H1 (cell line): ENCODE measurements at regions not wholly inside any gene's neighbourhood (a gene's known extent, or its start where the extent isn't known, plus 50 kb on each side); places are given as distances from the start of the nearest gene placed in this dataset.

Experiments used
- CTCF ChIA-PET: fragments of 300-600 bp; sonication (Branson Sonifier 250); formaldehyde crosslinking; loops from one replicate; lab custom pipeline; 2021; ENCODE audit not compliant: partially characterized antibody; lab: Charles Lee
- POLR2A ChIA-PET: fragments of 300-600 bp; sonication (Branson Sonifier 250); formaldehyde crosslinking; loops from one replicate; lab custom pipeline; 2021; ENCODE audit warnings: inconsistent platforms; ENCODE audit not compliant: partially characterized antibody; lab: Charles Lee
- DNase-seq, 2 experiments: peaks; one replicate each; pipeline versions ENCODE4 v3.0.0 to v3.0.0-alpha.2; 2010 to 2022; ENCODE audit warnings: low spot score in 2 of 2, low read depth in 1 of 2, mixed read lengths in 1 of 2
- FAIRE-seq: peaks from 2 replicates; lab custom pipeline; 2011; peaks lifted over from hg19 to GRCh38; lab: Jason Lieb, UNC
- H2AFZ ChIP-seq: 2 replicates; pipeline ENCODE4 v1.8.1; 2012; ENCODE audit warnings: low read length, inconsistent platforms
- H2AK5ac ChIP-seq: 2 replicates; pipeline ENCODE4 v1.6.1; 2013; ENCODE audit warnings: low read depth, low read length
- H2BK120ac ChIP-seq: replicated peaks from 2 replicates; pipeline ENCODE3; 2013; ENCODE audit warnings: low read depth, low read length, inconsistent platforms
- H2BK12ac ChIP-seq: 2 replicates; pipeline ENCODE4 v1.6.1; 2013; ENCODE audit warnings: low read depth, low read length
- H2BK15ac ChIP-seq: 2 replicates; pipeline ENCODE4 v1.6.1; 2013; ENCODE audit warnings: low read length
- H2BK20ac ChIP-seq: 2 replicates; pipeline ENCODE4 v1.6.1; 2013; ENCODE audit warnings: low read length
- H2BK5ac ChIP-seq: 2 replicates; pipeline ENCODE4 v1.6.1; 2013; ENCODE audit warnings: low read depth, low read length
- H3K14ac ChIP-seq: 2 replicates; pipeline ENCODE4 v1.6.1; 2013; ENCODE audit warnings: inconsistent platforms; ENCODE audit not compliant: insufficient read length
- H3K18ac ChIP-seq: 2 replicates; pipeline ENCODE4 v1.6.1; 2013; ENCODE audit warnings: low read length; ENCODE audit errors: extremely low read depth
- H3K23ac ChIP-seq: 2 replicates; pipeline ENCODE4 v1.6.1; 2013; ENCODE audit warnings: inconsistent platforms; ENCODE audit not compliant: insufficient read length
- H3K23me2 ChIP-seq: 2 replicates; pipeline ENCODE4 v1.6.1; 2013; ENCODE audit warnings: low read depth, low read length
- H3K27ac ChIP-seq: 2 replicates; pipeline ENCODE4 v1.6.1; 2011; ENCODE audit warnings: low read depth, low read length, inconsistent platforms
- H3K27me3 ChIP-seq, 4 experiments: replicated peaks in 1 of 4; 1 replicate in 1 of 4; 2 replicates in 3 of 4; pipeline versions ENCODE4 v1.6.1 to v1.8.1; 2011 to 2013; ENCODE audit warnings: low read length in 3 of 4, mild to moderate bottlenecking in 3 of 4, inconsistent platforms in 2 of 4, mixed read lengths in 2 of 4, moderate library complexity in 1 of 4; ENCODE audit not compliant: control insufficient read depth in 3 of 4, insufficient read depth in 3 of 4; ENCODE audit errors: extremely low read depth in 1 of 4
- H3K36me3 ChIP-seq, 4 experiments: 2 replicates each; pipeline versions ENCODE4 v1.6.1 to v1.8.1; 2011 to 2013; ENCODE audit warnings: mild to moderate bottlenecking in 4 of 4, low read length in 3 of 4, moderate library complexity in 2 of 4, control low read depth in 1 of 4, inconsistent platforms in 1 of 4; ENCODE audit not compliant: insufficient read depth in 4 of 4, control insufficient read depth in 2 of 4
- H3K4ac ChIP-seq: replicated peaks from 2 replicates; pipeline ENCODE3; 2013; ENCODE audit warnings: low read length, low read depth, mixed read lengths, inconsistent platforms; ENCODE audit not compliant: insufficient read length
- H3K4me1 ChIP-seq, 4 experiments: replicated peaks in 1 of 4; 1 replicate in 1 of 4; 2 replicates in 3 of 4; pipeline versions ENCODE4 v1.6.1 to v1.8.1; 2011 to 2013; ENCODE audit warnings: low read length in 3 of 4, inconsistent platforms in 2 of 4, mixed read lengths in 1 of 4; ENCODE audit not compliant: insufficient read depth in 4 of 4, control insufficient read depth in 3 of 4
- H3K4me2 ChIP-seq, 2 experiments: 2 replicates each; pipeline versions ENCODE4 v1.6.1 to v1.8.1; 2011 to 2013; ENCODE audit warnings: low read depth in 2 of 2, low read length in 2 of 2, control low read depth in 1 of 2, inconsistent platforms in 1 of 2, mild to moderate bottlenecking in 1 of 2; ENCODE audit not compliant: insufficient read depth in 1 of 2
- H3K4me3 ChIP-seq, 4 experiments: fragments of 200-600, 300-600 bp in 1 of 4; sonication (generic), shearing (Covaris generic), sonication (Bioruptor Twin) in 1 of 4; 2 replicates each; pipeline versions ENCODE4 v1.5.1 to v1.8.1; 2011 to 2016; ENCODE audit warnings: low read length in 4 of 4, low read depth in 3 of 4, control low read depth in 2 of 4, inconsistent platforms in 2 of 4, mild to moderate bottlenecking in 2 of 4, mixed read lengths in 1 of 4, moderate library complexity in 1 of 4; ENCODE audit not compliant: insufficient read depth in 2 of 4; ENCODE audit errors: extremely low read depth in 1 of 4
- H3K56ac ChIP-seq: replicated peaks from 2 replicates; pipeline ENCODE3; 2013; ENCODE audit warnings: low read depth, mild to moderate bottlenecking, mixed read lengths, low read length, inconsistent platforms; ENCODE audit not compliant: insufficient read length
- H3K79me1 ChIP-seq: 2 replicates; pipeline ENCODE4 v1.6.1; 2013; ENCODE audit warnings: low read depth, low read length, control low read depth
- H3K79me2 ChIP-seq, 2 experiments: 2 replicates each; pipeline versions ENCODE4 v1.6.1 to v1.8.1; 2012 to 2013; ENCODE audit warnings: low read length in 2 of 2, mild to moderate bottlenecking in 2 of 2, inconsistent platforms in 1 of 2; ENCODE audit not compliant: insufficient read depth in 2 of 2, control insufficient read depth in 1 of 2
- H3K9ac ChIP-seq, 4 experiments: replicated peaks in 1 of 4; 1 replicate in 1 of 4; 2 replicates in 3 of 4; pipeline versions ENCODE4 v1.6.1 to v1.8.1; 2011 to 2013; ENCODE audit warnings: low read depth in 3 of 4, low read length in 3 of 4, control low read depth in 2 of 4, mild to moderate bottlenecking in 2 of 4, moderate library complexity in 2 of 4, inconsistent platforms in 1 of 4; ENCODE audit errors: extremely low read depth in 1 of 4
- H3K9me3 ChIP-seq, 2 experiments: 2 replicates each; pipeline versions ENCODE4 v1.6.1 to v1.8.1; 2012 to 2013; ENCODE audit warnings: mild to moderate bottlenecking in 2 of 2, moderate library complexity in 2 of 2, control low read depth in 1 of 2, inconsistent platforms in 1 of 2, low read depth in 1 of 2, low read length in 1 of 2, mixed read lengths in 1 of 2; ENCODE audit not compliant: insufficient read depth in 2 of 2
- H4K20me1 ChIP-seq, 2 experiments: replicated peaks in 1 of 2; 2 replicates each; pipeline versions ENCODE3 to v1.8.1; 2011 to 2013; ENCODE audit warnings: inconsistent platforms in 2 of 2, low read length in 2 of 2, mild to moderate bottlenecking in 1 of 2; ENCODE audit not compliant: insufficient read depth in 2 of 2, control insufficient read depth in 1 of 2
- H4K5ac ChIP-seq: 2 replicates; pipeline ENCODE4 v1.6.1; 2013; ENCODE audit warnings: low read length, low read depth, mixed read lengths, inconsistent platforms; ENCODE audit not compliant: insufficient read length
- H4K8ac ChIP-seq: 2 replicates; pipeline ENCODE4 v1.8.0; 2013; ENCODE audit warnings: mild to moderate bottlenecking, moderate library complexity, low read length, inconsistent platforms; ENCODE audit not compliant: insufficient read depth; ENCODE audit errors: extremely low read depth
- H4K91ac ChIP-seq: replicated peaks from 2 replicates; pipeline ENCODE3; 2013; ENCODE audit warnings: low read length, mixed read lengths, inconsistent platforms; ENCODE audit not compliant: insufficient read length
- BRCA1 ChIP-seq: IDR thresholded peaks from 2 replicates; pipeline ENCODE4 v1.6.1; 2012; ENCODE audit warnings: low read depth, low read length, improper control_type of control experiment
- CEBPB ChIP-seq: IDR thresholded peaks from 2 replicates; pipeline ENCODE4 v1.6.1; 2012; ENCODE audit warnings: low read depth, low read length
- CTBP2 ChIP-seq: IDR thresholded peaks from 2 replicates; pipeline ENCODE4 v1.7.0; 2011; ENCODE audit warnings: borderline replicate concordance, mild to moderate bottlenecking, moderate library complexity, mixed read lengths, low read length; ENCODE audit not compliant: insufficient read depth, insufficient read length
- EP300 ChIP-seq, 2 experiments: IDR thresholded peaks; 1 replicate in 1 of 2; 2 replicates in 1 of 2; pipeline ENCODE4 v1.6.1; 2011 to 2012; ENCODE audit warnings: low read depth in 2 of 2, low read length in 2 of 2, mild to moderate bottlenecking in 2 of 2, borderline replicate concordance in 1 of 2, inconsistent platforms in 1 of 2, moderate library complexity in 1 of 2
- EZH2 ChIP-seq: fragments of 200-600 bp; sonication (generic); IDR thresholded peaks from 2 replicates; pipeline ENCODE4 v1.7.1; 2012; ENCODE audit warnings: low read depth, mild to moderate bottlenecking, moderate library complexity, low read length, inconsistent platforms; ENCODE audit not compliant: severe bottlenecking
- HDAC6 ChIP-seq: IDR thresholded peaks from one replicate; pipeline ENCODE4 v1.7.1; 2012; ENCODE audit warnings: low read depth, mild to moderate bottlenecking, inconsistent platforms, low read length, moderate library complexity
- JUN ChIP-seq: IDR thresholded peaks from 2 replicates; pipeline ENCODE4 v1.6.1; 2011; ENCODE audit warnings: low read depth, mild to moderate bottlenecking, improper control_type of control experiment, low read length
- RBBP5 ChIP-seq: IDR thresholded peaks from 2 replicates; pipeline ENCODE4 v1.7.1; 2012; ENCODE audit warnings: low read depth, mild to moderate bottlenecking, inconsistent platforms, low read length, moderate library complexity, borderline replicate concordance
- RNF2 ChIP-seq: fragments of 200-900, 300-1000 bp; sonication (generic); IDR thresholded peaks from 2 replicates; pipeline ENCODE4 v1.7.1; 2016; ENCODE audit warnings: borderline replicate concordance, low read depth, mild to moderate bottlenecking, antibody characterized with exemption, low read length; ENCODE audit not compliant: poor library complexity, severe bottlenecking; ENCODE audit errors: missing control alignments
- SP2 ChIP-seq: IDR thresholded peaks from 2 replicates; pipeline ENCODE4 v1.6.1; 2012; ENCODE audit warnings: mild to moderate bottlenecking, low read length, inconsistent platforms
- SUZ12 ChIP-seq: fragments of 200-600 bp; sonication (generic); IDR thresholded peaks from 2 replicates; pipeline ENCODE4 v1.6.1; 2012; ENCODE audit warnings: mild to moderate bottlenecking, inconsistent platforms, low read length, moderate library complexity, mixed read lengths
- WGBS, 2 experiments: shearing (Covaris generic) in 1 of 2; methylation state at CpG; one replicate each; pipeline versions ENCODE4 v1.1.6 to v1.1.7; 2013 to 2015; ENCODE audit warnings: low lambda C conversion rate in 2 of 2, mixed read lengths in 2 of 2, inconsistent platforms in 1 of 2, low coverage in 1 of 2, missing lambda C conversion rate in 1 of 2; ENCODE audit not compliant: insufficient replicate concordance in 2 of 2, insufficient coverage in 1 of 2, insufficient read length in 1 of 2; ENCODE audit errors: extremely low coverage in 1 of 2, missing lambda C conversion rate in 1 of 2; 5-methylcytosine and 5-hydroxymethylcytosine counted together
- TF ChIP-seq, protein P1 (sequence below): IDR thresholded peaks from 2 replicates; pipeline ENCODE4 v1.6.1; 2012; ENCODE audit warnings: inconsistent platforms

DNA sequence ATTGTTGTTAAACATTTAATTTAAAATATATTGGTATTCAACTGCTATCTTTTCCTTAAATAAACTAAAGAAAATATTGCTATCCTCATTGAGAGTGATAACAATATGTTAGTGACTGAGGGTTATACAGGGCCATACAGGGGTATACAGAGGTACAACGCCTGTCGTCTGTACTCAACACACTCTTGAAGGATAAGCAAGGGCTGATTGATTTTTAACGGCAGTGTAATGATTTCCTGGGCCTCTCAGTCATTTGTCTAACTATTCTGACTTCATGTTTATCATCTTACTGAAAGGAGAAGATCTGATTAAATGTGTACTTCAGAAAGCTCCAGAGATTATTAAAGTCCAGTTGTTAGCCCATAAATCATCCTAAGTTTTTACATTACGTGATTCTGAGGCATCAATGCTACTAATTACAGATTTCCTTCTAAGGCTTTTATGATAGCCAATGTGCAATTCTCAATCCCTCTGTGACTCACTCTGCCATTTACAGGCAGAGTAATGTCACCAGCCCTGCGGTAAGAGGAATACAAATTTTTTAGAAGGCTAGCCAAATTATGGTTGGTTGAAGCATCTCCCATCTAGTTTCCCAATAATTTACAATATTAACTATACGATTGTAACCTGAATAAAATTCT is 893.0 kb upstream of the CHAC2 start:
- Histone ChIP-seq H4K8ac (no peak overlapping the region), H3K4ac (no peak overlapping the region), H3K36me3 (no peaks in the 10 kb centered on the region), H3K4me3 (no peak overlapping the region), H3K4me2 (no peak overlapping the region), H3K23me2 (no peaks in the 10 kb centered on the region), H2BK12ac (no peak overlapping the region), H4K20me1 (no peaks in the 10 kb centered on the region), H3K79me1 (no peaks in the 10 kb centered on the region), H2BK120ac (no peak overlapping the region), H3K14ac (no peak overlapping the region), H3K4me1 (no peaks in the 10 kb centered on the region), H2AK5ac (no peak overlapping the region), H2BK20ac (no peak overlapping the region), H3K56ac (no peak overlapping the region), H4K91ac (no peak overlapping the region), H3K23ac (no peak overlapping the region), H4K5ac (no peak overlapping the region), H3K27me3 (no peaks in the 10 kb centered on the region), H2BK15ac (no peak overlapping the region), H3K79me2 (no peaks in the 10 kb centered on the region), H3K9me3 (no peaks in the 10 kb centered on the region), H3K27ac (no peak overlapping the region), H3K9ac (no peak overlapping the region), H2AFZ (no peak overlapping the region), H3K18ac (no peak overlapping the region), H2BK5ac (no peak overlapping the region)
- POLR2A ChIA-PET: no interaction called here
- no peak for DNase-seq
- 95% methylated on average over 6 of the region's 6 CpGs; no CpG with 5 or more reads in 1 of the 2 experiments for WGBS, 2 experiments
- CTCF ChIA-PET: no interaction called here
- FAIRE-seq: no peak
- TF ChIP-seq EZH2 (no peak), RBBP5 (no peak), EP300 (IDR thresholded peaks at IDR 0.05; ENCODE audit: borderline replicate concordance in 1 of 2, low read depth in 2 of 2, low read length in 2 of 2) (no peak), CTBP2 (no peak), JUN (no peak), CEBPB (no peak), SP2 (no peak), HDAC6 (no peak), BRCA1 (no peak), SUZ12 (no peak), RNF2 (no peak)
- TF ChIP-seq, protein P1, sequence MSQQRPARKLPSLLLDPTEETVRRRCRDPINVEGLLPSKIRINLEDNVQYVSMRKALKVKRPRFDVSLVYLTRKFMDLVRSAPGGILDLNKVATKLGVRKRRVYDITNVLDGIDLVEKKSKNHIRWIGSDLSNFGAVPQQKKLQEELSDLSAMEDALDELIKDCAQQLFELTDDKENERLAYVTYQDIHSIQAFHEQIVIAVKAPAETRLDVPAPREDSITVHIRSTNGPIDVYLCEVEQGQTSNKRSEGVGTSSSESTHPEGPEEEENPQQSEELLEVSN: no peak
